ENCODE measurements at regions not wholly inside any gene's neighbourhood (a gene's known extent, or its start where the extent isn't known, plus 50 kb on each side); places are given as distances from the start of the nearest gene placed in this dataset.

- TF ChIP-seq CTCF (IDR thresholded peaks at IDR 0.05): no peak
- TF ChIP-seq POLR2AphosphoS5 (IDR thresholded peaks at IDR 0.05): no peak
These were observed 131.0 kb upstream of the DMAC1 start for GRCh38 chr9:7930613-7931012.

Data from transverse colon (tissue), 4 donors.